ENCODE measurements at regions not wholly inside any gene's neighbourhood (a gene's known extent, or its start where the extent isn't known, plus 50 kb on each side); places are given as distances from the start of the nearest gene placed in this dataset.

- TF ChIP-seq CTCF (IDR thresholded peaks at IDR 0.05; ENCODE audit: low read length): no peak
- no peak for TF ChIP-seq EZH2 (optimal IDR thresholded peaks at IDR 0.05; ENCODE audit: low read depth, low read length)
Measured at GRCh38 chr2:8564475-8564874, 117.4 kb upstream of the ID2 start.
